GM23338 (cell line): ENCODE measurements at regions not wholly inside any gene's neighbourhood (a gene's known extent, or its start where the extent isn't known, plus 50 kb on each side); places are given as distances from the start of the nearest gene placed in this dataset.

ENCODE experiments used
- ATAC-seq: fragments of 200-7000 bp; cut with Tn5 transposase; 3 replicates; pipeline ENCODE4 v1.9.1; 2020
- DNase-seq: peaks from one replicate; pipeline ENCODE4 v3.0.0-alpha.2; 2015; ENCODE audit warnings: low spot score
- H2AFZ ChIP-seq: fragments of 200-600 bp; sonication (generic); 2 replicates; pipeline ENCODE4 v1.8.0; 2016; ENCODE audit warnings: antibody characterized with exemption, mild to moderate bottlenecking, moderate library complexity
- H3F3A ChIP-seq: fragments of 200-600 bp; sonication (generic); replicated peaks from 2 replicates; pipeline ENCODE4 v1.8.0; 2017; ENCODE audit warnings: antibody characterized with exemption, mixed run types, low read depth
- H3K27ac ChIP-seq: fragments of 200-600 bp; sonication (generic); 2 replicates; pipeline ENCODE4 v1.6.1; 2016; ENCODE audit warnings: low read depth
- H3K27me3 ChIP-seq: fragments of 200-600 bp; sonication (generic); 2 replicates; pipeline ENCODE4 v1.8.0; 2016; ENCODE audit warnings: mild to moderate bottlenecking, mixed run types, moderate library complexity; ENCODE audit not compliant: insufficient read depth
- H3K36me3 ChIP-seq: fragments of 200-600 bp; sonication (generic); 2 replicates; pipeline ENCODE4 v1.8.0; 2016; ENCODE audit warnings: mild to moderate bottlenecking; ENCODE audit not compliant: insufficient read depth
- H3K4me1 ChIP-seq: fragments of 200-600 bp; sonication (generic); 2 replicates; pipeline ENCODE4 v1.8.0; 2016; ENCODE audit warnings: mild to moderate bottlenecking, moderate library complexity; ENCODE audit not compliant: insufficient read depth
- H3K4me2 ChIP-seq: fragments of 200-600 bp; sonication (generic); 2 replicates; pipeline ENCODE4 v1.7.1; 2017; ENCODE audit warnings: mixed run types
- H3K4me3 ChIP-seq: fragments of 200-600 bp; sonication (generic); 2 replicates; pipeline ENCODE4 v1.6.1; 2016; ENCODE audit warnings: mixed run types
- H3K79me2 ChIP-seq: fragments of 200-600 bp; sonication (generic); replicated peaks from 2 replicates; pipeline ENCODE4 v1.8.0; 2017; ENCODE audit warnings: mild to moderate bottlenecking; ENCODE audit not compliant: insufficient read depth
- H3K9me2 ChIP-seq: fragments of 200-600 bp; sonication (generic); 2 replicates; pipeline ENCODE4 v1.8.0; 2017; ENCODE audit not compliant: insufficient read depth
- H4K20me1 ChIP-seq: fragments of 200-600 bp; sonication (generic); replicated peaks from 2 replicates; pipeline ENCODE4 v1.8.0; 2017; ENCODE audit warnings: mild to moderate bottlenecking; ENCODE audit not compliant: insufficient read depth
- H3K27ac Mint-ChIP-seq: 2 replicates; pipeline ENCODE4 v1.8.0; 2020; ENCODE audit warnings: inconsistent platforms, mild to moderate bottlenecking, moderate library complexity, mixed read lengths
- H3K27me3 Mint-ChIP-seq: 3 replicates; pipeline ENCODE4 v1.8.0; 2022; ENCODE audit warnings: low read depth, mild to moderate bottlenecking, moderate library complexity, mixed read lengths, inconsistent platforms; ENCODE audit not compliant: insufficient read depth, poor library complexity
- H3K36me3 Mint-ChIP-seq: 3 replicates; pipeline ENCODE4 v1.8.0; 2021; ENCODE audit warnings: low read depth, mild to moderate bottlenecking, inconsistent platforms, moderate library complexity, mixed read lengths
- H3K4me1 Mint-ChIP-seq: 3 replicates; pipeline ENCODE4 v1.8.0; 2020; ENCODE audit warnings: mild to moderate bottlenecking, inconsistent platforms, mixed read lengths
- H3K4me3 Mint-ChIP-seq: 3 replicates; pipeline ENCODE4 v1.8.0; 2021; ENCODE audit warnings: moderate library complexity, mild to moderate bottlenecking, inconsistent platforms, mixed read lengths
- H3K9me3 Mint-ChIP-seq: 3 replicates; pipeline ENCODE4 v1.8.0; 2020; ENCODE audit warnings: moderate library complexity, mild to moderate bottlenecking, inconsistent platforms, mixed read lengths
- CREB1 ChIP-seq: fragments of 250-450 bp; sonication (Bioruptor Pico); IDR thresholded peaks from 2 replicates; pipeline ENCODE4 v1.5.0; 2020; ENCODE audit warnings: low read depth, mild to moderate bottlenecking, moderate library complexity
- EZH2 ChIP-seq: fragments of 200-600 bp; sonication (generic); IDR thresholded peaks from one replicate; pipeline ENCODE4 v1.8.0; 2017; ENCODE audit warnings: antibody characterized with exemption, mild to moderate bottlenecking, low read depth; ENCODE audit not compliant: unreplicated experiment
- NANOG ChIP-seq: IDR thresholded peaks from 2 replicates; pipeline ENCODE4 v1.6.1; 2016; ENCODE audit warnings: antibody characterized with exemption, borderline replicate concordance
- POLR2AphosphoS5 ChIP-seq: IDR thresholded peaks from 2 replicates; pipeline ENCODE4 v1.6.1; 2016; ENCODE audit warnings: antibody characterized with exemption, low read depth
- TF ChIP-seq, protein P1 (sequence below): fragments of 250-450 bp; sonication (Bioruptor Pico); IDR thresholded peaks from 2 replicates; pipeline ENCODE4 v1.5.0; 2020; ENCODE audit warnings: mild to moderate bottlenecking, moderate library complexity

DNA sequence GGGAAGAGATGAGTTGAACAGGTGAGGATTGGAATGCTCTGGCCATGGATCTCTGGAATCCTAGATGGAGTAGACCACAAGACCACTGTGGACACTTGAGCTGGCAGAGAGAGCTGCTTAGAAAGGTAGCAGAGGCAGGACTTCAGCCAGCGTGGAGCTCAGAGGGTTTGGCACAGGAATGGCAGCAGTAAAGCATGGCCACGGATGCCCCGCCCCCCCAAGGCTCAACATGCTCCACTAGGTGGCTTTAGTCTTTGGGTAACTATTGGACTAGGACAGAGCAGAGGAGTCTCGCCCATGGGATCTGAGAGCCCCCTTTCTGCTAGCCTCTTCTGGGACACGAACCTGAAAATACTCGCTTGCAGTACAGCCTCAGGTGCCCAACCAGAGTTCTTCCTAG is 150.1 kb upstream of the NEIL3 start (continued):
- TF ChIP-seq, protein P1, sequence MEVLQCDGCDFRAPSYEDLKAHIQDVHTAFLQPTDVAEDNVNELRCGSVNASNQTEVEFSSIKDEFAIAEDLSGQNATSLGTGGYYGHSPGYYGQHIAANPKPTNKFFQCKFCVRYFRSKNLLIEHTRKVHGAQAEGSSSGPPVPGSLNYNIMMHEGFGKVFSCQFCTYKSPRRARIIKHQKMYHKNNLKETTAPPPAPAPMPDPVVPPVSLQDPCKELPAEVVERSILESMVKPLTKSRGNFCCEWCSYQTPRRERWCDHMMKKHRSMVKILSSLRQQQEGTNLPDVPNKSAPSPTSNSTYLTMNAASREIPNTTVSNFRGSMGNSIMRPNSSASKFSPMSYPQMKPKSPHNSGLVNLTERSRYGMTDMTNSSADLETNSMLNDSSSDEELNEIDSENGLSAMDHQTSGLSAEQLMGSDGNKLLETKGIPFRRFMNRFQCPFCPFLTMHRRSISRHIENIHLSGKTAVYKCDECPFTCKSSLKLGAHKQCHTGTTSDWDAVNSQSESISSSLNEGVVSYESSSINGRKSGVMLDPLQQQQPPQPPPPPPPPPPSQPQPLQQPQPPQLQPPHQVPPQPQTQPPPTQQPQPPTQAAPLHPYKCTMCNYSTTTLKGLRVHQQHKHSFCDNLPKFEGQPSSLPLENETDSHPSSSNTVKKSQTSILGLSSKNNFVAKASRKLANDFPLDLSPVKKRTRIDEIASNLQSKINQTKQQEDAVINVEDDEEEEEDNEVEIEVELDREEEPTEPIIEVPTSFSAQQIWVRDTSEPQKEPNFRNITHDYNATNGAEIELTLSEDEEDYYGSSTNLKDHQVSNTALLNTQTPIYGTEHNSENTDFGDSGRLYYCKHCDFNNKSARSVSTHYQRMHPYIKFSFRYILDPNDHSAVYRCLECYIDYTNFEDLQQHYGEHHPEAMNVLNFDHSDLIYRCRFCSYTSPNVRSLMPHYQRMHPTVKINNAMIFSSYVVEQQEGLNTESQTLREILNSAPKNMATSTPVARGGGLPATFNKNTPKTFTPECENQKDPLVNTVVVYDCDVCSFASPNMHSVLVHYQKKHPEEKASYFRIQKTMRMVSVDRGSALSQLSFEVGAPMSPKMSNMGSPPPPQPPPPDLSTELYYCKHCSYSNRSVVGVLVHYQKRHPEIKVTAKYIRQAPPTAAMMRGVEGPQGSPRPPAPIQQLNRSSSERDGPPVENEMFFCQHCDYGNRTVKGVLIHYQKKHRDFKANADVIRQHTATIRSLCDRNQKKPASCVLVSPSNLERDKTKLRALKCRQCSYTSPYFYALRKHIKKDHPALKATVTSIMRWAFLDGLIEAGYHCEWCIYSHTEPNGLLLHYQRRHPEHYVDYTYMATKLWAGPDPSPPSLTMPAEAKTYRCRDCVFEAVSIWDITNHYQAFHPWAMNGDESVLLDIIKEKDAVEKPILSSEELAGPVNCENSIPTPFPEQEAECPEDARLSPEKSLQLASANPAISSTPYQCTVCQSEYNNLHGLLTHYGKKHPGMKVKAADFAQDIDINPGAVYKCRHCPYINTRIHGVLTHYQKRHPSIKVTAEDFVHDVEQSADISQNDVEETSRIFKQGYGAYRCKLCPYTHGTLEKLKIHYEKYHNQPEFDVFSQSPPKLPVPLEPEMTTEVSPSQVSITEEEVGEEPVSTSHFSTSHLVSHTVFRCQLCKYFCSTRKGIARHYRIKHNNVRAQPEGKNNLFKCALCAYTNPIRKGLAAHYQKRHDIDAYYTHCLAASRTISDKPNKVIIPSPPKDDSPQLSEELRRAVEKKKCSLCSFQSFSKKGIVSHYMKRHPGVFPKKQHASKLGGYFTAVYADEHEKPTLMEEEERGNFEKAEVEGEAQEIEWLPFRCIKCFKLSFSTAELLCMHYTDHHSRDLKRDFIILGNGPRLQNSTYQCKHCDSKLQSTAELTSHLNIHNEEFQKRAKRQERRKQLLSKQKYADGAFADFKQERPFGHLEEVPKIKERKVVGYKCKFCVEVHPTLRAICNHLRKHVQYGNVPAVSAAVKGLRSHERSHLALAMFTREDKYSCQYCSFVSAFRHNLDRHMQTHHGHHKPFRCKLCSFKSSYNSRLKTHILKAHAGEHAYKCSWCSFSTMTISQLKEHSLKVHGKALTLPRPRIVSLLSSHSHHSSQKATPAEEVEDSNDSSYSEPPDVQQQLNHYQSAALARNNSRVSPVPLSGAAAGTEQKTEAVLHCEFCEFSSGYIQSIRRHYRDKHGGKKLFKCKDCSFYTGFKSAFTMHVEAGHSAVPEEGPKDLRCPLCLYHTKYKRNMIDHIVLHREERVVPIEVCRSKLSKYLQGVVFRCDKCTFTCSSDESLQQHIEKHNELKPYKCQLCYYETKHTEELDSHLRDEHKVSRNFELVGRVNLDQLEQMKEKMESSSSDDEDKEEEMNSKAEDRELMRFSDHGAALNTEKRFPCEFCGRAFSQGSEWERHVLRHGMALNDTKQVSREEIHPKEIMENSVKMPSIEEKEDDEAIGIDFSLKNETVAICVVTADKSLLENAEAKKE (CRISPR knock-in tag): no peak
- TF ChIP-seq CREB1 (CRISPR knock-in tag): no peak
- no peak for TF ChIP-seq POLR2AphosphoS5
- no peak for TF ChIP-seq EZH2

DNA sequence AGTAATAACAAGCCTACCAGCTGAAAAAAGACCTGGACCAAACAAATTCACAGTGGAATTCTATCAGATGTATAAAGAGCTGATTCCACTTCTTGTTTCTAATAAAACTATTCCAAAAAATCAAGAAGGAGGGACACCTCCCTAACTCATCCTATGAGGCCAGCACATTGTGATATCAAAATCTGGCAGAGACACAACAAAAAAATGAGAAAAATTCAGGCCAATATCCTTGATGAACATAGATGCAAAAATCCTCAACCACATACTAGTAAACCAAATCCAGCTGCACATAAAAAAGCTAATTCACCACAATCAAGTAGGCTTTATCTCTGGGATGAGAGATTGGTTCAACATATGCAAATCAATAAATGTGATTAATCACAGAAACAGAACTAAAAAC is 147.9 kb upstream of the NEIL3 start:
- no peak overlapping the region for H3K4me3 Mint-ChIP-seq
- H3K4me3 ChIP-seq: no peak overlapping the region
- no peak for DNase-seq
- H3K36me3 ChIP-seq: no peaks in the 10 kb centered on the region
- H3K27me3 ChIP-seq: no peaks in the 10 kb centered on the region
- H3K4me1 ChIP-seq: no peaks in the 10 kb centered on the region
- H3K27me3 Mint-ChIP-seq: peaks cover 2% of the 10 kb centered on the region
- H3K4me1 Mint-ChIP-seq: no peaks in the 10 kb centered on the region
- no peaks in the 10 kb centered on the region for H3K79me2 ChIP-seq
- no peak overlapping the region for H3K27ac ChIP-seq
- H3K27ac Mint-ChIP-seq: no peak overlapping the region
- no peak overlapping the region for H2AFZ ChIP-seq
- no peak overlapping the region for H3K4me2 ChIP-seq
- H3K9me2 ChIP-seq: 0 out of 2 replicates have a peak, but pooled peaks cover 2% of the 10 kb centered on the region
- TF ChIP-seq, protein P1 (CRISPR knock-in tag): no peak
- TF ChIP-seq POLR2AphosphoS5 (no peak), NANOG (no peak), EZH2 (no peak)
- no peaks in the 10 kb centered on the region for H3F3A ChIP-seq
- H3K9me3 Mint-ChIP-seq: peaks cover 6% of the 10 kb centered on the region; the same call in 1 of the 3 replicates
- peaks cover 3% of the 10 kb centered on the region; the same call in 1 of the 3 replicates for H3K36me3 Mint-ChIP-seq
- no peaks in the 10 kb centered on the region for H4K20me1 ChIP-seq
- ATAC-seq: no peak
